DND-41 (cell line): ENCODE measurements at regions not wholly inside any gene's neighbourhood (a gene's known extent, or its start where the extent isn't known, plus 50 kb on each side); places are given as distances from the start of the nearest gene placed in this dataset.
A peak's percentile ranks its signal among the peaks of the same experiment; 100 is the strongest.

Experiments used
- EZH2 ChIP-seq: IDR thresholded peaks from 3 replicates; pipeline ENCODE4 v1.6.1; 2012; ENCODE audit warnings: borderline replicate concordance, low read depth, mild to moderate bottlenecking, moderate library complexity, low read length, inconsistent platforms; ENCODE audit not compliant: severe bottlenecking
- TF ChIP-seq, protein P1 (sequence below): IDR thresholded peaks from 2 replicates; pipeline ENCODE4 v1.5.1; 2012; ENCODE audit warnings: borderline replicate concordance, low read length, moderate library complexity, mild to moderate bottlenecking; ENCODE audit not compliant: poor library complexity, severe bottlenecking; ENCODE audit errors: extremely low read depth

DNA sequence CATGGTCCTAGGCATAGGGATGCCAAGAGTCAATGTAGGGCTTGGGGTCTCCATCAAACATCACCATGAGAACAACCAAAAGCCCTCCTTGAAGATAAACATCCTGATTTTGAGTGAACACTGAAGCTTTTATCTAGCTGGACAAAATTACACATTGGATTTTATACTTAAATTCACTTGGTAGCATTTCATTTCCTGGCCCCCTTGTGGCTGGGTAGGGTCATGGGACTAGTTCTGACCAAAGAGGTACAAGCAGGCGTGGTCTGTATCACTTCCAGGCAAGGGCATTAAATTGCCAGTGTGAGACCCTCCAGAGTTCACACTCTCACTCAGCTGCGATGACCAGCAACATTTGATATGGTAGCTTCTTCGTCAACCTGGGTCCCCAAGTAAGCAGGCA, 320.3 kb downstream of the ACTL7B start:
- TF ChIP-seq, protein P1, sequence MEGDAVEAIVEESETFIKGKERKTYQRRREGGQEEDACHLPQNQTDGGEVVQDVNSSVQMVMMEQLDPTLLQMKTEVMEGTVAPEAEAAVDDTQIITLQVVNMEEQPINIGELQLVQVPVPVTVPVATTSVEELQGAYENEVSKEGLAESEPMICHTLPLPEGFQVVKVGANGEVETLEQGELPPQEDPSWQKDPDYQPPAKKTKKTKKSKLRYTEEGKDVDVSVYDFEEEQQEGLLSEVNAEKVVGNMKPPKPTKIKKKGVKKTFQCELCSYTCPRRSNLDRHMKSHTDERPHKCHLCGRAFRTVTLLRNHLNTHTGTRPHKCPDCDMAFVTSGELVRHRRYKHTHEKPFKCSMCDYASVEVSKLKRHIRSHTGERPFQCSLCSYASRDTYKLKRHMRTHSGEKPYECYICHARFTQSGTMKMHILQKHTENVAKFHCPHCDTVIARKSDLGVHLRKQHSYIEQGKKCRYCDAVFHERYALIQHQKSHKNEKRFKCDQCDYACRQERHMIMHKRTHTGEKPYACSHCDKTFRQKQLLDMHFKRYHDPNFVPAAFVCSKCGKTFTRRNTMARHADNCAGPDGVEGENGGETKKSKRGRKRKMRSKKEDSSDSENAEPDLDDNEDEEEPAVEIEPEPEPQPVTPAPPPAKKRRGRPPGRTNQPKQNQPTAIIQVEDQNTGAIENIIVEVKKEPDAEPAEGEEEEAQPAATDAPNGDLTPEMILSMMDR = peak; percentile 47
- TF ChIP-seq EZH2 = no peak
